GM12872 (cell line): ENCODE measurements at regions not wholly inside any gene's neighbourhood (a gene's known extent, or its start where the extent isn't known, plus 50 kb on each side); places are given as distances from the start of the nearest gene placed in this dataset.

Source experiments
- CTCF ChIP-seq: IDR thresholded peaks from 3 replicates; pipeline ENCODE4 v1.5.1; 2011; ENCODE audit warnings: low read depth, mild to moderate bottlenecking, low read length, moderate library complexity; ENCODE audit not compliant: insufficient read depth

GRCh38 chr6:169895926-169896761 is 144.7 kb downstream of the ERMARD start:
- TF ChIP-seq CTCF: no peak

- TF ChIP-seq CTCF: no peak
Observed at GRCh38 chr6:169895000-169895759, 143.8 kb downstream of the ERMARD start.

- no peak for TF ChIP-seq CTCF
Observed at GRCh38 chr6:169894377-169894960, 143.0 kb downstream of the ERMARD start.

GRCh38 chr6:169893624-169894023 is 142.2 kb downstream of the ERMARD start:
- no peak for TF ChIP-seq CTCF

DNA sequence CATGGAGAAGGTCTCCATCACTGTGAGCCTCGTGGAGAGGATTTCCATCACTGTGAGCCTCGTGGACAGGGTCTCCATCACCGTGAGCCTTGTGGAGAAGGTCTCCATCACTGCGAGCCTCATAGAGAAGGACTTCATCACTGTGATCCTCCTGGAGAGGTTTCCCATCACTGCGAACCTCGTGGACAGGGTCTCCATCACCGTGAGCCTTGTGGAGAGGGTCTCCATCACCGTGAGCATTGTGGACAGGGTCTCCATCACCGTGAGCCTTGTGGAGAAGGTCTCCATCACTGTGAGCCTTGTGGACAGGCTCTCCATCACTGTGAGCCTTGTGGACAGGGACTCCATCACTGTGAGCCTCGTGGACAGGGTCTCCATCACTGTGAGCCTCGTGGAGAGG is 140.4 kb downstream of the ERMARD start:
- TF ChIP-seq CTCF: no peak

DNA sequence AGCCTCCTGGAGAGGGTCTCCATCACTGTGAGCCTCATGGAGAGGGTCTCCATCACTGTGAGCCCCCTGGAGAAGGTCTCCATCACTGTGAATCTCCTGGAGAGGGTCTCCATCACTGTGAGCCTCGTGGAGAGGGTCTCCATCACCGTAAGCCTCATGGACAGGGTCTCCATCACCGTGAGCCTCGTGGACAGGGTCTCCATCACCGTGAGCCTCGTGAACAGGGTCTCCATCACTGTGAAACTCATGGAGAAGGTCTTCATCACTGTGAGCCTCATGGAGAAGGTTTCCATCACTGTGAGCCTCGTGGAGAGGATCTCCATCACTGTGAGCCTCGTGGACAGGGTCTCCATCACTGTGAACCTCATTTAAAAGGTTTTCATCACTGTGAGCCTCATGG is 140.0 kb downstream of the ERMARD start:
- no peak for TF ChIP-seq CTCF

GRCh38 chr6:169890901-169891300 is 139.5 kb downstream of the ERMARD start:
- TF ChIP-seq CTCF: no peak
